Heart right ventricle (tissue), 16 donors: ENCODE measurements at regions not wholly inside any gene's neighbourhood (a gene's known extent, or its start where the extent isn't known, plus 50 kb on each side); places are given as distances from the start of the nearest gene placed in this dataset.

Experiments
- ATAC-seq, 8 donors: fragments of 200-7000 bp; cut with Tn5 transposase; one replicate each; pipeline ENCODE4 v1.9.1; 2020; ENCODE audit warnings: mild to moderate bottlenecking in 8 of 8, moderate library complexity in 8 of 8, moderate number of reproducible peaks in 1 of 8
- DNase-seq, 2 donors: peaks; one replicate each; pipeline ENCODE4 v3.0.0-alpha.2; 2020
- H3K27ac ChIP-seq, 10 donors: fragments of 200-600 bp; sonication (generic) in 2 of 10; one replicate each; pipeline versions ENCODE4 v1.5.0 to v1.8.0; 2020 to 2022; ENCODE audit warnings: mild to moderate bottlenecking in 3 of 10
- H3K27me3 ChIP-seq, 7 donors: fragments of 200-600 bp; one replicate each; pipeline ENCODE4 v1.8.0; 2021 to 2022; ENCODE audit warnings: mild to moderate bottlenecking in 2 of 7
- H3K36me3 ChIP-seq, 9 donors: fragments of 200-600 bp; sonication (generic) in 1 of 9; one replicate each; pipeline versions ENCODE4 v1.5.0 to v1.8.0; 2020 to 2022; ENCODE audit warnings: mild to moderate bottlenecking in 2 of 9
- H3K4me1 ChIP-seq, 9 donors: fragments of 200-600 bp; sonication (generic) in 1 of 9; one replicate each; pipeline versions ENCODE4 v1.5.0 to v1.8.0; 2020 to 2022; ENCODE audit warnings: mild to moderate bottlenecking in 4 of 9
- H3K4me3 ChIP-seq, 10 donors: fragments of 200-600 bp; sonication (generic) in 2 of 10; one replicate each; pipeline versions ENCODE4 v1.5.0 to v1.8.0; 2020 to 2022; ENCODE audit warnings: mild to moderate bottlenecking in 7 of 10, moderate library complexity in 2 of 10
- H3K9me3 ChIP-seq, 11 donors: fragments of 200-600 bp in 10 of 11; sonication (generic) in 2 of 11; one replicate each; pipeline versions ENCODE4 v1.5.0 to v1.8.0; 2013 to 2022; ENCODE audit warnings: mild to moderate bottlenecking in 2 of 11, control low read depth in 1 of 11, moderate library complexity in 1 of 11
- WGBS, 2 donors: extraction: QIAGEN DNeasy Blood & Tissue Kit; methylation state at CpG; one replicate each; pipeline ENCODE4 v1.1.7; 2013; ENCODE audit warnings: inconsistent platforms in 1 of 2; 5-methylcytosine and 5-hydroxymethylcytosine counted together
- intact Hi-C, 10 donors: fragments of 100-400 bp; cut with DNase I; formaldehyde crosslinking; loops; one replicate each; pipeline versions ENCODE4 v1.11.1 to v1.14.2; 2022
- TF ChIP-seq, protein P1 (sequence below), 9 donors: fragments of 200-600 bp; sonication (generic) in 2 of 9; IDR thresholded peaks; one replicate each; pipeline versions ENCODE4 v1.5.0 to v1.8.0; 2021 to 2022; ENCODE audit warnings: antibody characterized with exemption in 9 of 9, mild to moderate bottlenecking in 5 of 9, moderate library complexity in 1 of 9
- donor health status: Arrhythmogenic right ventricular cardiomyopathy.
- donor health status: ischemic (EF 13 %, LVEDD 7.1; RV severe dilation, severe dysfunction).
- donor health status: healthy with polysubstance abuse.
- donor health status: DM: no; HTN: yes; CAD: no.
- donor health status: DM: no; HTN: no; CAD: no.
- donor health status: ischemic (EF 25% LVEDD 6.9; RV normal size, moderate dysfunction).
- donor health status: ischemic (EF 25% LVEDD 5.7; RV mildly dilated, moderate dysfunction).
- donor health status: healthy.
- donor health status: DM: yes; HTN: yes; CAD: no.
- donor health status: Ischemic cardiomyopathy.
- donor health status: ischemic (EF 35%, LVEDD 5.7; RV mildly dilated, moderate dysfunction).
- donor health status: nonischemic (EF 11% LVEDD 7.7; RV severe dilation, severe dysfunction).
- donor health status: DM: yes; HTN: yes; CAD: no.
- donor health status: PGD.
- donor health status: ischemic (EF 29% LVEDD 5.4; RV normal size, mild dysfunction).
- donor health status: nonischemic (EF 23%, LVEDD 6.1; RV moderate dilation, normal function).

DNA sequence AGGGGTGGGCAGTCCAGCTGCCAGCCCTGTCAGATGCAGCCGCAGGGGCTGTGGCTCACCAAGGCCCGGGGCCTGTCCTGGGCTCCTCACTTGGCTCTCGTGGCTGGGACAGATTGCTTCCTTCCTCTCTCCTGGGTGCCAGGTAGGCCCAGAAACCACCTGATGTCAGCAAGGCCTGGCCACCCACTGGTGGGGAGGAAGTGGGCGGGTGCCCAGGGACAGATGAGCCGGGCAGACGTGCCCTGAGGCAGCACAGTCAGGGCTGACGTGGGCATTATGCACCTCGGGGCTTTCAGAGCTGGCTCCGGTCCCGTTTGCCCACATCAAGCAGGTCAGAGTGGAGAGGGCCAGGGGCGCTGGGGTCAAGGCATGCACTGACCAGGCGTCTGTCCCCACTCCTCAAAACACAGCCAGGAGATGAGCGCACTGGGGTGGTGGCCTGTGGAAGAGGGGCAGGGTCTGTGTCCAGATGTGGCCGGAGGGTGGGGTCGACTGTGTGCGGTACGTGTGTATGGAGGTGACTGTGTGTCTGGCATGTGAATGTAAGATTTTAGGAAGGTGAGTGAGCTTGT lies 133.2 kb upstream of the PTPN1 start:
- peaks cover 0 to 3% (median 0%) of the 10 kb centered on the region in 7 donors for H3K27me3 ChIP-seq
- H3K4me3 ChIP-seq, result no peak overlapping the region
- ATAC-seq, result no peak
- no peak overlapping the region for H3K27ac ChIP-seq
- H3K9me3 ChIP-seq, result no peaks in the 10 kb centered on the region
- 90 to 91% methylated on average over 17 of the region's 17 CpGs for WGBS, 2 donors
- no peak for DNase-seq
- TF ChIP-seq, protein P1, sequence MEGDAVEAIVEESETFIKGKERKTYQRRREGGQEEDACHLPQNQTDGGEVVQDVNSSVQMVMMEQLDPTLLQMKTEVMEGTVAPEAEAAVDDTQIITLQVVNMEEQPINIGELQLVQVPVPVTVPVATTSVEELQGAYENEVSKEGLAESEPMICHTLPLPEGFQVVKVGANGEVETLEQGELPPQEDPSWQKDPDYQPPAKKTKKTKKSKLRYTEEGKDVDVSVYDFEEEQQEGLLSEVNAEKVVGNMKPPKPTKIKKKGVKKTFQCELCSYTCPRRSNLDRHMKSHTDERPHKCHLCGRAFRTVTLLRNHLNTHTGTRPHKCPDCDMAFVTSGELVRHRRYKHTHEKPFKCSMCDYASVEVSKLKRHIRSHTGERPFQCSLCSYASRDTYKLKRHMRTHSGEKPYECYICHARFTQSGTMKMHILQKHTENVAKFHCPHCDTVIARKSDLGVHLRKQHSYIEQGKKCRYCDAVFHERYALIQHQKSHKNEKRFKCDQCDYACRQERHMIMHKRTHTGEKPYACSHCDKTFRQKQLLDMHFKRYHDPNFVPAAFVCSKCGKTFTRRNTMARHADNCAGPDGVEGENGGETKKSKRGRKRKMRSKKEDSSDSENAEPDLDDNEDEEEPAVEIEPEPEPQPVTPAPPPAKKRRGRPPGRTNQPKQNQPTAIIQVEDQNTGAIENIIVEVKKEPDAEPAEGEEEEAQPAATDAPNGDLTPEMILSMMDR (IDR thresholded peaks at IDR 0.05), result no peak
- H3K4me1 ChIP-seq, result peaks cover 10 to 42% (median 24%) of the 10 kb centered on the region in 9 donors
- no peaks in the 10 kb centered on the region for H3K36me3 ChIP-seq
- intact Hi-C loops, result loop anchor here in 1 of 10 donors (5.0 kb wide), 1 partner anchor 70 kb away; no protein-coding TSS in a partner anchor

GRCh38 chr20:50378170-50379000 lies 131.8 kb upstream of the PTPN1 start:
- WGBS, 2 donors, result 57 to 66% methylated on average over 14 of the region's 14 CpGs
- Histone ChIP-seq H3K9me3 (no peaks in the 10 kb centered on the region), H3K4me1 (peaks cover 10 to 55% (median 24%) of the 10 kb centered on the region in 9 donors), H3K27ac (peak overlapping the region; percentile 57 to 86 (median 81)), H3K36me3 (no peaks in the 10 kb centered on the region), H3K27me3 (no peaks in the 10 kb centered on the region), H3K4me3 (peak overlapping the region in 8 of 10 donors; percentile 5 to 47 (median 33))
- intact Hi-C loops, result loop anchor here in 2 of 10 donors (2.0 to 5.0 kb wide), 3 partner anchors 36 to 188 kb away; partner anchors contain the start of gene CEBPB (in 1 of the 2)
- TF ChIP-seq, protein P1 (IDR thresholded peaks at IDR 0.05), result no peak
- no peak for DNase-seq
- ATAC-seq, result peak in 1 of 8 donors; percentile 1

DNA sequence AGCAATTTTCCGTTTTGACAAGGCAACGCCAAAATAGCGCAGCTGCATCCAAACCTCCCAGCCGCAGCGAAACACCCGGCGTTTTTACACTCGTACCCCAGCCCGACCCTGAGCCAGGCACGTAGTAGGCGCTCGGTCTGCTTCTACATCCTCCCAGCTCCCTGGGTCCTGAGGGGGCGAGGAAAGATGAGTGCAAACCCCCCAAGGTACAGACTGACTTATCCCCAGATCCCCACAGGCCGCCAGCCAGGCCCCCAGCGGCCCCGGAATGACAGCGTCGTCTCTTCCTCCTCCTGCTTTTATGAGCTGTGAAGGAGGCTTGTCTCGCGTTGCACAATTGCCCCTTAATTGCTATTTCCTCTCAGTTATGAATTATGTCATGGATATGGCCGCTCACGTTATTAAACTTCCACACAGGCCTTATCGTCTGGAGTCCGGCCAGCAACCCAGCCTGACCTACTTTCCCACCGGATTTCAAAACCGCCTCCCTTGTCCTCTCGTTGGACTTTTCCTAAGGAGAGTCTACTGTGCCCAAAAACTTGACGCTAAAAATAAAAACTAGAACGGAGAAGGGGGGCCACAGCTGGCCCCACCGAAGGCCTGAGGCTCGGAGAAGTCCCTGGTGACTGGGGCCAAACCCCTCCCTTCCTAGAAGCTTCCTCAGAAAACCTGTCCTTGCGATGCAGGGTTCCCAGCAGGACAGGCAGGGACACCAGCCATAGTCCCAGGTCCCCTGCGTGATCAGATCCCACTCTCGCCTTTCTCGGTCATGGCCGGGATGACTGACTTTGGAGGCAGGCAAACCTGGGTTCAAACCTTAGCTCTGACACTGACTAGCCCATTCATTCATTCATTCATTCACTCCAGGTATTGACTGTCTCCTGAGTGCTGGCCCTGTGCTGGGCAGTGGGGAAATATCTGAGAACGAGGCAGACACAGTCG lies 130.9 kb upstream of the PTPN1 start:
- peak; percentile 84 to 92 (median 90) for ATAC-seq
- H3K9me3 ChIP-seq, result no peaks in the 10 kb centered on the region
- intact Hi-C loops, result loop anchor here in 2 of 10 donors (2.0 to 5.0 kb wide), 3 partner anchors 35 to 189 kb away; partner anchors contain the start of gene CEBPB (in 1 of the 2)
- TF ChIP-seq, protein P1 (IDR thresholded peaks at IDR 0.05), result no peak
- WGBS, 2 donors, result 16 to 20% methylated on average over 38 of the region's 38 CpGs
- H3K4me3 ChIP-seq, result peak overlapping the region in 8 of 10 donors; percentile 5 to 47 (median 33)
- peak overlapping the region; percentile 57 to 86 (median 81) for H3K27ac ChIP-seq
- no peaks in the 10 kb centered on the region for H3K36me3 ChIP-seq
- peak; percentile 89 to 94 for DNase-seq
- H3K4me1 ChIP-seq, result peaks cover 10 to 57% (median 24%) of the 10 kb centered on the region in 9 donors
- H3K27me3 ChIP-seq, result no peaks in the 10 kb centered on the region
